Liver (tissue), 8 donors: ENCODE measurements at regions not wholly inside any gene's neighbourhood (a gene's known extent, or its start where the extent isn't known, plus 50 kb on each side); places are given as distances from the start of the nearest gene placed in this dataset.

Source experiments
- DNase-seq: peaks from one replicate; pipeline ENCODE4 v3.0.0-alpha.2; 2017; ENCODE audit warnings: low spot score
- H3K27ac ChIP-seq, 2 donors: one replicate each; pipeline ENCODE4 v1.7.0; 2013; ENCODE audit warnings: inconsistent platforms in 2 of 2, low read length in 2 of 2, control low read depth in 1 of 2, low read depth in 1 of 2, mild to moderate bottlenecking in 1 of 2
- H3K27me3 ChIP-seq, 4 donors: one replicate each; pipeline versions ENCODE4 v1.6.1 to v1.7.0; 2013; ENCODE audit warnings: low read length in 3 of 4, inconsistent platforms in 1 of 4, mild to moderate bottlenecking in 1 of 4, moderate library complexity in 1 of 4; ENCODE audit not compliant: control insufficient read depth in 4 of 4, insufficient read depth in 4 of 4
- H3K36me3 ChIP-seq, 4 donors: one replicate each; pipeline versions ENCODE4 v1.6.1 to v1.7.0; 2013; ENCODE audit warnings: low read length in 3 of 4, mild to moderate bottlenecking in 3 of 4, low read depth in 1 of 4, moderate library complexity in 1 of 4; ENCODE audit not compliant: control insufficient read depth in 4 of 4, insufficient read depth in 3 of 4
- H3K4me1 ChIP-seq, 4 donors: one replicate each; pipeline versions ENCODE4 v1.6.1 to v1.7.0; 2013; ENCODE audit warnings: low read length in 3 of 4, mild to moderate bottlenecking in 3 of 4, moderate library complexity in 1 of 4; ENCODE audit not compliant: control insufficient read depth in 4 of 4, insufficient read depth in 4 of 4
- H3K4me3 ChIP-seq, 3 donors: one replicate each; pipeline versions ENCODE4 v1.6.1 to v1.7.0; 2013; ENCODE audit warnings: low read length in 3 of 3, control low read depth in 1 of 3, low read depth in 1 of 3, mild to moderate bottlenecking in 1 of 3
- H3K9ac ChIP-seq, 2 donors: one replicate each; pipeline ENCODE4 v1.7.0; 2013; ENCODE audit warnings: low read length in 2 of 2, mild to moderate bottlenecking in 2 of 2, moderate library complexity in 2 of 2, control low read depth in 1 of 2, low read depth in 1 of 2
- H3K9me3 ChIP-seq, 4 donors: one replicate each; pipeline versions ENCODE4 v1.6.1 to v1.7.0; 2013; ENCODE audit warnings: low read length in 3 of 4; ENCODE audit not compliant: control insufficient read depth in 4 of 4
- ATF3 ChIP-seq: IDR thresholded peaks from 2 replicates; pipeline ENCODE4 v1.6.1; 2016; ENCODE audit warnings: antibody characterized with exemption
- EGR1 ChIP-seq, 2 donors: IDR thresholded peaks; 2 replicates each; pipeline ENCODE4 v1.6.1; 2016 to 2018; ENCODE audit warnings: antibody characterized with exemption in 2 of 2, low read depth in 2 of 2
- FOXA1 ChIP-seq: IDR thresholded peaks from 2 replicates; pipeline ENCODE4 v1.6.1; 2016; ENCODE audit warnings: antibody characterized with exemption
- GABPA ChIP-seq, 2 donors: IDR thresholded peaks in 1 of 2; conservative IDR thresholded peaks in 1 of 2; 2 replicates each; pipeline ENCODE4 v1.6.1; 2016; ENCODE audit warnings: antibody characterized with exemption in 2 of 2, mild to moderate bottlenecking in 1 of 2, moderate library complexity in 1 of 2
- HNF4A ChIP-seq, 2 donors: conservative IDR thresholded peaks; 2 replicates each; pipeline ENCODE4 v1.6.1; 2016; ENCODE audit warnings: antibody characterized with exemption in 2 of 2, mild to moderate bottlenecking in 2 of 2
- HNF4G ChIP-seq: IDR thresholded peaks from 2 replicates; pipeline ENCODE4 v1.6.1; 2016; ENCODE audit warnings: antibody characterized with exemption
- JUND ChIP-seq, 2 donors: IDR thresholded peaks; 2 replicates each; pipeline ENCODE4 v1.6.1; 2016; ENCODE audit warnings: antibody characterized with exemption in 2 of 2
- NR2F2 ChIP-seq: IDR thresholded peaks from 2 replicates; pipeline ENCODE4 v1.6.1; 2016; ENCODE audit warnings: antibody characterized with exemption
- RXRA ChIP-seq, 2 donors: IDR thresholded peaks; 2 replicates each; pipeline ENCODE4 v1.6.1; 2017 to 2018; ENCODE audit warnings: antibody characterized with exemption in 2 of 2, mild to moderate bottlenecking in 1 of 2
- SP1 ChIP-seq: IDR thresholded peaks from 2 replicates; pipeline ENCODE4 v1.6.1; 2018; ENCODE audit warnings: antibody characterized with exemption, mild to moderate bottlenecking
- TAF1 ChIP-seq: conservative IDR thresholded peaks from 2 replicates; pipeline ENCODE4 v1.6.1; 2016; ENCODE audit warnings: antibody characterized with exemption, mild to moderate bottlenecking
- YY1 ChIP-seq: IDR thresholded peaks from 2 replicates; pipeline ENCODE4 v1.6.1; 2016; ENCODE audit warnings: antibody characterized with exemption, mild to moderate bottlenecking
- ZBTB33 ChIP-seq: IDR thresholded peaks from 2 replicates; pipeline ENCODE4 v1.6.1; 2016; ENCODE audit warnings: antibody characterized with exemption
- WGBS: extraction: QIAGEN DNeasy Blood & Tissue Kit; methylation state at CpG from one replicate; pipeline ENCODE4 v1.1.7; 2013; 5-methylcytosine and 5-hydroxymethylcytosine counted together
- TF ChIP-seq, protein P1 (sequence below): IDR thresholded peaks from 2 replicates; pipeline ENCODE4 v1.6.1; 2016; ENCODE audit warnings: antibody characterized with exemption
- TF ChIP-seq, protein P2 (sequence below): fragments of 150-350 bp; IDR thresholded peaks from 2 replicates; pipeline ENCODE4 v1.5.1; 2017; ENCODE audit warnings: improper control_type of control experiment, low read depth, low read length; ENCODE audit not compliant: missing input control
- TF ChIP-seq, protein P3 (sequence below): IDR thresholded peaks from 2 replicates; pipeline ENCODE4 v1.6.1; 2016; ENCODE audit warnings: antibody characterized with exemption, mild to moderate bottlenecking
- donor health status: healthy.
- donor health status: healthy.
- donor health status: healthy.
- donor health status: healthy.
- donor health status: healthy.

DNA sequence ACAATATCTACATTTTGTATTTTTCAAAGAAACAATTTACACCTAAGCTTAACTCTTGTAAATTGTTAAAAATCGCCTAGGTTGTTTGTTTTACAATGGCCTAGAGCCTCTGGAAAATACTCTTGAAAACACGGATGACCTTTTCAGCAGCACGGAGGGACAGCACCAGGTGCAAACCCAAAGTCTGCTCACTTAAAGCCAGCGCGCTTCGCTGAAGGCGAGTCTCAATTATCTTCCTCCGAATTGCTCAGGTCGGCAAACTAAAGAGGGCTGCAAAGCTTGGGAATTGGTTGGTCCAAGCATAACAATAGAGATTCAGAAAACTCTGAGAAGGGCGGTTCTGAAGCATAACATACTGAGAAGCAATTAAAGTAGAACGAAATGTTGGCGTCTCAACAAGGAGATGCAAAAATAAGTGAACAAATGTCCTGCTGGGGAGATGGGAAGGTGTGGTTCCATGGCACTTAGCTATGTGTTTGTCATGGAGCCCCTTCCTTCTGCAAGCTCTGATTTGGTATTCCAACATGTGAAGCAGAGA lies 139.9 kb upstream of the PITRM1 start (continued):
- TF ChIP-seq, protein P1, sequence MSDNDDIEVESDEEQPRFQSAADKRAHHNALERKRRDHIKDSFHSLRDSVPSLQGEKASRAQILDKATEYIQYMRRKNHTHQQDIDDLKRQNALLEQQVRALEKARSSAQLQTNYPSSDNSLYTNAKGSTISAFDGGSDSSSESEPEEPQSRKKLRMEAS: no peak
- no peak for TF ChIP-seq GABPA (IDR thresholded peaks at IDR 0.05 in 1 of 2, conservative IDR thresholded peaks at IDR 0.05 in 1 of 2)
- TF ChIP-seq SP1: no peak
- no peak for TF ChIP-seq NR2F2
- TF ChIP-seq YY1: no peak
- TF ChIP-seq HNF4A (conservative IDR thresholded peaks at IDR 0.05): no peak

- WGBS: 72% methylated on average over 8 of the region's 8 CpGs
- TF ChIP-seq, protein P2, sequence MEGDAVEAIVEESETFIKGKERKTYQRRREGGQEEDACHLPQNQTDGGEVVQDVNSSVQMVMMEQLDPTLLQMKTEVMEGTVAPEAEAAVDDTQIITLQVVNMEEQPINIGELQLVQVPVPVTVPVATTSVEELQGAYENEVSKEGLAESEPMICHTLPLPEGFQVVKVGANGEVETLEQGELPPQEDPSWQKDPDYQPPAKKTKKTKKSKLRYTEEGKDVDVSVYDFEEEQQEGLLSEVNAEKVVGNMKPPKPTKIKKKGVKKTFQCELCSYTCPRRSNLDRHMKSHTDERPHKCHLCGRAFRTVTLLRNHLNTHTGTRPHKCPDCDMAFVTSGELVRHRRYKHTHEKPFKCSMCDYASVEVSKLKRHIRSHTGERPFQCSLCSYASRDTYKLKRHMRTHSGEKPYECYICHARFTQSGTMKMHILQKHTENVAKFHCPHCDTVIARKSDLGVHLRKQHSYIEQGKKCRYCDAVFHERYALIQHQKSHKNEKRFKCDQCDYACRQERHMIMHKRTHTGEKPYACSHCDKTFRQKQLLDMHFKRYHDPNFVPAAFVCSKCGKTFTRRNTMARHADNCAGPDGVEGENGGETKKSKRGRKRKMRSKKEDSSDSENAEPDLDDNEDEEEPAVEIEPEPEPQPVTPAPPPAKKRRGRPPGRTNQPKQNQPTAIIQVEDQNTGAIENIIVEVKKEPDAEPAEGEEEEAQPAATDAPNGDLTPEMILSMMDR: no peak
- TF ChIP-seq FOXA1 (no peak), NR2F2 (no peak), RXRA (IDR thresholded peaks at IDR 0.05) (no peak), HNF4A (conservative IDR thresholded peaks at IDR 0.05) (no peak), SP1 (no peak), ATF3 (no peak), HNF4G (no peak), EGR1 (IDR thresholded peaks at IDR 0.05; ENCODE audit: low read depth in 2 of 2) (no peak), ZBTB33 (no peak), JUND (IDR thresholded peaks at IDR 0.05) (no peak), TAF1 (no peak), YY1 (no peak), GABPA (IDR thresholded peaks at IDR 0.05 in 1 of 2, conservative IDR thresholded peaks at IDR 0.05 in 1 of 2) (no peak)
- TF ChIP-seq, protein P1: no peak
- TF ChIP-seq, protein P3, sequence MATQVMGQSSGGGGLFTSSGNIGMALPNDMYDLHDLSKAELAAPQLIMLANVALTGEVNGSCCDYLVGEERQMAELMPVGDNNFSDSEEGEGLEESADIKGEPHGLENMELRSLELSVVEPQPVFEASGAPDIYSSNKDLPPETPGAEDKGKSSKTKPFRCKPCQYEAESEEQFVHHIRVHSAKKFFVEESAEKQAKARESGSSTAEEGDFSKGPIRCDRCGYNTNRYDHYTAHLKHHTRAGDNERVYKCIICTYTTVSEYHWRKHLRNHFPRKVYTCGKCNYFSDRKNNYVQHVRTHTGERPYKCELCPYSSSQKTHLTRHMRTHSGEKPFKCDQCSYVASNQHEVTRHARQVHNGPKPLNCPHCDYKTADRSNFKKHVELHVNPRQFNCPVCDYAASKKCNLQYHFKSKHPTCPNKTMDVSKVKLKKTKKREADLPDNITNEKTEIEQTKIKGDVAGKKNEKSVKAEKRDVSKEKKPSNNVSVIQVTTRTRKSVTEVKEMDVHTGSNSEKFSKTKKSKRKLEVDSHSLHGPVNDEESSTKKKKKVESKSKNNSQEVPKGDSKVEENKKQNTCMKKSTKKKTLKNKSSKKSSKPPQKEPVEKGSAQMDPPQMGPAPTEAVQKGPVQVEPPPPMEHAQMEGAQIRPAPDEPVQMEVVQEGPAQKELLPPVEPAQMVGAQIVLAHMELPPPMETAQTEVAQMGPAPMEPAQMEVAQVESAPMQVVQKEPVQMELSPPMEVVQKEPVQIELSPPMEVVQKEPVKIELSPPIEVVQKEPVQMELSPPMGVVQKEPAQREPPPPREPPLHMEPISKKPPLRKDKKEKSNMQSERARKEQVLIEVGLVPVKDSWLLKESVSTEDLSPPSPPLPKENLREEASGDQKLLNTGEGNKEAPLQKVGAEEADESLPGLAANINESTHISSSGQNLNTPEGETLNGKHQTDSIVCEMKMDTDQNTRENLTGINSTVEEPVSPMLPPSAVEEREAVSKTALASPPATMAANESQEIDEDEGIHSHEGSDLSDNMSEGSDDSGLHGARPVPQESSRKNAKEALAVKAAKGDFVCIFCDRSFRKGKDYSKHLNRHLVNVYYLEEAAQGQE: no peak
- H3K9me3 ChIP-seq: no peaks in the 10 kb centered on the region
- peaks cover 0 to under 1% (median 0%) of the 10 kb centered on the region in 4 donors for H3K27me3 ChIP-seq
- no peak overlapping the region for H3K27ac ChIP-seq
- H3K4me1 ChIP-seq: no peaks in the 10 kb centered on the region
- H3K36me3 ChIP-seq: no peaks in the 10 kb centered on the region
- no peak for DNase-seq
- H3K9ac ChIP-seq: no peak overlapping the region
- no peak overlapping the region for H3K4me3 ChIP-seq
These were observed 137.6 kb upstream of the PITRM1 start for GRCh38 chr10:3310016-3310784.
